GM23248 (cell line): ENCODE measurements at regions not wholly inside any gene's neighbourhood (a gene's known extent, or its start where the extent isn't known, plus 50 kb on each side); places are given as distances from the start of the nearest gene placed in this dataset.

ENCODE experiments used
- EZH2 ChIP-seq: fragments of 200-600 bp; sonication (generic); IDR thresholded peaks from 2 replicates; pipeline ENCODE4 v1.6.1; 2018; ENCODE audit warnings: antibody characterized with exemption, mild to moderate bottlenecking; ENCODE audit not compliant: insufficient read depth, poor library complexity, severe bottlenecking
- EZH2phosphoT487 ChIP-seq: fragments of 200-600 bp; sonication (generic); IDR thresholded peaks from 2 replicates; pipeline ENCODE4 v1.6.1; 2018; ENCODE audit warnings: antibody characterized with exemption, moderate library complexity, mild to moderate bottlenecking, low read depth; ENCODE audit not compliant: insufficient read depth

GRCh38 chr9:134488331-134489280 is 153.0 kb upstream of the COL5A1 start:
- TF ChIP-seq EZH2, result no peak
- no peak for TF ChIP-seq EZH2phosphoT487
